IMR-90 (cell line): ENCODE measurements at regions not wholly inside any gene's neighbourhood (a gene's known extent, or its start where the extent isn't known, plus 50 kb on each side); places are given as distances from the start of the nearest gene placed in this dataset.

ENCODE experiments used
- ATAC-seq: fragments of 200-7000 bp; cut with Tn5 transposase; 2 replicates; pipeline ENCODE4 v1.9.1; 2020; ENCODE audit warnings: low read depth, mild to moderate bottlenecking, moderate library complexity
- BruUV-seq: library from RNA; stranded (reverse); fragments of 400-500 nt; replicated peaks from 2 replicates; lab custom pipeline; 2021; lab: Mats Ljungman, UMichigan
- CTCF ChIA-PET: fragments of 300-600 bp; formaldehyde crosslinking; extraction: SDS; loops from one replicate; lab custom pipeline; 2021; ENCODE audit warnings: antibody characterized with exemption; lab: Yijun Ruan, JAX
- POLR2A ChIA-PET: fragments of 300-600 bp; sonication (Branson Sonifier 250); formaldehyde crosslinking; loops from one replicate; lab custom pipeline; 2022; ENCODE audit warnings: antibody characterized with exemption; ENCODE audit not compliant: unreplicated experiment; lab: Charles Lee
- DNase-seq: peaks from one replicate; pipeline ENCODE4 v3.0.0; 2013
- H2AFZ ChIP-seq: replicated peaks from 2 replicates; pipeline ENCODE3; 2013; ENCODE audit warnings: low read length, mild to moderate bottlenecking; ENCODE audit not compliant: poor library complexity
- H2AK5ac ChIP-seq: 2 replicates; pipeline ENCODE4 v1.6.1; 2013; ENCODE audit warnings: low read depth, low read length, inconsistent platforms
- H2AK9ac ChIP-seq: replicated peaks from 2 replicates; pipeline ENCODE3; 2013; ENCODE audit warnings: mild to moderate bottlenecking, low read depth, low read length, moderate library complexity; ENCODE audit not compliant: poor library complexity
- H2BK120ac ChIP-seq: 2 replicates; pipeline ENCODE4 v1.6.1; 2013; ENCODE audit warnings: low read depth, low read length, inconsistent platforms
- H2BK15ac ChIP-seq: 3 replicates; pipeline ENCODE4 v1.6.1; 2013; ENCODE audit warnings: low read depth, low read length, inconsistent platforms
- H2BK20ac ChIP-seq: 2 replicates; pipeline ENCODE4 v1.6.1; 2013; ENCODE audit warnings: low read depth, mild to moderate bottlenecking, inconsistent platforms, low read length, moderate library complexity
- H2BK5ac ChIP-seq: 2 replicates; pipeline ENCODE4 v1.6.1; 2013; ENCODE audit warnings: mild to moderate bottlenecking, low read depth, low read length, inconsistent platforms; ENCODE audit not compliant: poor library complexity, severe bottlenecking
- H3K14ac ChIP-seq: replicated peaks from 2 replicates; pipeline ENCODE4 v1.6.1; 2013; ENCODE audit warnings: low read depth, low read length, inconsistent platforms
- H3K18ac ChIP-seq: 2 replicates; pipeline ENCODE4 v1.6.1; 2013; ENCODE audit warnings: low read depth, low read length, control low read depth
- H3K23ac ChIP-seq: 2 replicates; pipeline ENCODE4 v1.6.1; 2013; ENCODE audit warnings: low read depth, low read length, inconsistent platforms
- H3K27ac ChIP-seq: 2 replicates; pipeline ENCODE4 v1.5.1; 2013; ENCODE audit warnings: mild to moderate bottlenecking, control low read depth, low read length; ENCODE audit not compliant: insufficient read depth
- H3K27me3 ChIP-seq: 2 replicates; pipeline ENCODE4 v1.6.1; 2013; ENCODE audit warnings: low read length; ENCODE audit not compliant: control insufficient read depth, insufficient read depth
- H3K36me3 ChIP-seq: 2 replicates; pipeline ENCODE4 v1.6.1; 2013; ENCODE audit warnings: low read length, mixed read lengths; ENCODE audit not compliant: control insufficient read depth, insufficient read depth
- H3K4ac ChIP-seq: 2 replicates; pipeline ENCODE4 v1.6.1; 2013; ENCODE audit warnings: low read depth, low read length, inconsistent platforms
- H3K4me1 ChIP-seq: 2 replicates; pipeline ENCODE4 v1.6.1; 2013; ENCODE audit warnings: low read length, mixed read lengths; ENCODE audit not compliant: control insufficient read depth, insufficient read depth
- H3K4me2 ChIP-seq: 2 replicates; pipeline ENCODE4 v1.6.1; 2013; ENCODE audit warnings: low read depth, mild to moderate bottlenecking, control low read depth, low read length, moderate library complexity
- H3K4me3 ChIP-seq: 2 replicates; pipeline ENCODE4 v1.5.1; 2013; ENCODE audit warnings: low read depth, mild to moderate bottlenecking, control low read depth, low read length, moderate library complexity; ENCODE audit not compliant: insufficient read depth
- H3K56ac ChIP-seq: 2 replicates; pipeline ENCODE4 v1.6.1; 2013; ENCODE audit warnings: low read length, inconsistent platforms; ENCODE audit not compliant: insufficient read depth; ENCODE audit errors: extremely low read depth
- H3K79me1 ChIP-seq, 2 experiments: 2 replicates each; pipeline ENCODE4 v1.6.1; 2013; ENCODE audit warnings: low read length in 2 of 2, inconsistent platforms in 1 of 2, low read depth in 1 of 2
- H3K9ac ChIP-seq: 2 replicates; pipeline ENCODE4 v1.6.1; 2013; ENCODE audit warnings: low read depth, low read length, control low read depth
- H3K9me1 ChIP-seq: 2 replicates; pipeline ENCODE4 v1.6.1; 2013; ENCODE audit warnings: low read length, inconsistent platforms; ENCODE audit not compliant: insufficient read depth
- H3K9me3 ChIP-seq: 2 replicates; pipeline ENCODE4 v1.6.1; 2013; ENCODE audit warnings: low read length; ENCODE audit not compliant: control insufficient read depth, insufficient read depth
- H4K20me1 ChIP-seq: 2 replicates; pipeline ENCODE4 v1.6.1; 2013; ENCODE audit warnings: low read length, inconsistent platforms; ENCODE audit not compliant: insufficient read depth
- H4K5ac ChIP-seq: 2 replicates; pipeline ENCODE4 v1.6.1; 2013; ENCODE audit warnings: mild to moderate bottlenecking, low read depth, low read length, control low read depth
- H4K8ac ChIP-seq, 2 experiments: 2 replicates each; pipeline ENCODE4 v1.6.1; 2013; ENCODE audit warnings: low read depth in 2 of 2, low read length in 2 of 2, control low read depth in 1 of 2, inconsistent platforms in 1 of 2
- H4K91ac ChIP-seq: 2 replicates; pipeline ENCODE4 v1.6.1; 2013; ENCODE audit warnings: low read depth, low read length, inconsistent platforms; ENCODE audit not compliant: insufficient read depth
- BHLHE40 ChIP-seq: fragments of 150-350 bp; IDR thresholded peaks from 2 replicates; pipeline ENCODE4 v1.6.1; 2016; ENCODE audit warnings: mild to moderate bottlenecking, low read depth, low read length
- CEBPB ChIP-seq: IDR thresholded peaks from 2 replicates; pipeline ENCODE4 v1.6.1; 2012; ENCODE audit warnings: low read depth, low read length, improper control_type of control experiment
- CHD1 ChIP-seq: IDR thresholded peaks from 2 replicates; pipeline ENCODE4 v1.6.1; 2012; ENCODE audit warnings: low read depth, low read length, improper control_type of control experiment
- FOS ChIP-seq: fragments of 150-350 bp; IDR thresholded peaks from 2 replicates; pipeline ENCODE4 v1.6.1; 2016; ENCODE audit warnings: low read depth, low read length
- MAZ ChIP-seq: IDR thresholded peaks from 2 replicates; pipeline ENCODE4 v1.6.1; 2012; ENCODE audit warnings: low read depth, mild to moderate bottlenecking, low read length, improper control_type of control experiment, moderate library complexity, borderline replicate concordance
- NFE2L2 ChIP-seq: fragments of 150-350 bp; IDR thresholded peaks from 2 replicates; pipeline ENCODE4 v1.6.1; 2016; ENCODE audit warnings: low read depth, mild to moderate bottlenecking, low read length
- RAD21 ChIP-seq: IDR thresholded peaks from 2 replicates; pipeline ENCODE4 v1.6.1; 2012; ENCODE audit warnings: low read length, improper control_type of control experiment
- RCOR1 ChIP-seq: IDR thresholded peaks from 2 replicates; pipeline ENCODE4 v1.6.1; 2012; ENCODE audit warnings: mild to moderate bottlenecking, low read length, improper control_type of control experiment; ENCODE audit not compliant: insufficient replicate concordance
- RFX5 ChIP-seq: IDR thresholded peaks from 2 replicates; pipeline ENCODE4 v1.8.0; 2012; ENCODE audit warnings: low read depth, mild to moderate bottlenecking, low read length, moderate library complexity
- SMC3 ChIP-seq: fragments of 150-350 bp; IDR thresholded peaks from 2 replicates; pipeline ENCODE4 v1.6.1; 2016; ENCODE audit warnings: low read depth, mild to moderate bottlenecking, antibody characterized with exemption, low read length, moderate library complexity
- WGBS, 2 experiments: methylation state at CpG; one replicate each; pipeline versions ENCODE4 v1.1.5 to v1.1.7; 2013; ENCODE audit warnings: missing lambda C conversion rate in 2 of 2; ENCODE audit not compliant: insufficient read length in 1 of 2; ENCODE audit errors: extremely low coverage in 2 of 2; 5-methylcytosine and 5-hydroxymethylcytosine counted together
- dilution Hi-C: fragments of 300-500 bp; cut with HindIII; formaldehyde crosslinking; loops from one replicate; pipeline ENCODE4 v1.14.3; 2018; ENCODE audit warnings: low sequenced_read_pairs; ENCODE audit not compliant: unreplicated experiment
- in situ Hi-C: fragments of 300-500 bp; cut with MboI; formaldehyde crosslinking; loops from 3 replicates; pipeline ENCODE4 v1.14.3; 2019; ENCODE audit warnings: low sequenced_read_pairs, inconsistent platforms, mixed read lengths
- intact Hi-C: fragments of 100-400 bp; cut with micrococcal nuclease; formaldehyde crosslinking; loops from 2 replicates; pipeline ENCODE4 v1.10.0; 2022
- TF ChIP-seq, protein P1 (sequence below): fragments of 150-350 bp; IDR thresholded peaks from 2 replicates; pipeline ENCODE4 v1.6.1; 2017; ENCODE audit warnings: mild to moderate bottlenecking, antibody characterized with exemption, low read length, low read depth
- TF ChIP-seq, protein P2 (sequence below): conservative IDR thresholded peaks from 2 replicates; pipeline ENCODE4 v1.5.1; 2012; ENCODE audit warnings: mild to moderate bottlenecking, low read depth, low read length, improper control_type of control experiment
- TF ChIP-seq, protein P3 (sequence below): fragments of 150-350 bp; IDR thresholded peaks from 2 replicates; pipeline ENCODE4 v1.6.1; 2016; ENCODE audit warnings: low read depth, mild to moderate bottlenecking, low read length, moderate library complexity, borderline replicate concordance

DNA sequence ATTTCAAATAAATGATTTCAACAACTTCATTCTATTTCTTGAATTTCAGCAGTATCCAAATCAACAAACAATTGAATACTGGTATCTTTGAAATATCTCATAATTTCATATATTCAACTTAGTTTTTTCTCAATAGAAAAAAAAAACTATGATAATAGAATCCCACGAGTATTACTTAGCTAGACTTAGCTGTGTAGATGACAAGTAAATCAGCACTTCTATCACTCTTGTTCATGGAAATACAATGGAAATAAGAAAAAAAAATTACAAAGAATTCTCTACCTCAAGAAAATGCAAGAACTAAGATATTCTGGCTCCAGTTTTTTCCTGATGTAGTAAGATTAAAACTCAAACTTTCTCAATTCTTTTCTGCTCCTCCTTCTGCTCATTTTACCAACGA, 256.2 kb upstream of the KYNU start:
- Histone ChIP-seq H2BK120ac (no peak overlapping the region), H2BK15ac (no peak overlapping the region), H3K27ac (no peak overlapping the region), H3K36me3 (no peaks in the 10 kb centered on the region), H4K8ac (no peak overlapping the region), H2AK9ac (no peak overlapping the region), H3K9ac (no peak overlapping the region), H2AK5ac (no peak overlapping the region), H3K23ac (no peak overlapping the region), H2AFZ (no peak overlapping the region), H3K14ac (no peak overlapping the region), H3K4me1 (no peaks in the 10 kb centered on the region), H3K79me1 (no peaks in the 10 kb centered on the region), H2BK5ac (no peak overlapping the region), H3K4me2 (no peak overlapping the region), H3K27me3 (peaks cover 6% of the 10 kb centered on the region), H2BK20ac (no peak overlapping the region), H3K56ac (no peak overlapping the region), H3K18ac (no peak overlapping the region), H4K5ac (no peak overlapping the region), H3K9me1 (no peaks in the 10 kb centered on the region), H4K91ac (no peak overlapping the region), H3K4me3 (no peak overlapping the region), H4K20me1 (no peaks in the 10 kb centered on the region), H3K9me3 (no peaks in the 10 kb centered on the region), H3K4ac (no peak overlapping the region)
- intact Hi-C loops (no loop called here), dilution Hi-C loops (no loop called here), in situ Hi-C loops (no loop called here)
- BruUV-seq = no TSS peak
- DNase-seq = no peak
- WGBS, 2 experiments = no CpG with 5 or more reads among the region's 2 CpGs
- ChIA-PET CTCF (interaction anchor here (0.6 to 0.9 kb wide), 2 partner anchors 455 to 1815 kb away, joined by 3 read pairs; no protein-coding TSS in a partner anchor), POLR2A (no interaction called here)
- ATAC-seq = no peak
- no peak for TF ChIP-seq RAD21
- no peak for TF ChIP-seq FOS
- TF ChIP-seq, protein P1, sequence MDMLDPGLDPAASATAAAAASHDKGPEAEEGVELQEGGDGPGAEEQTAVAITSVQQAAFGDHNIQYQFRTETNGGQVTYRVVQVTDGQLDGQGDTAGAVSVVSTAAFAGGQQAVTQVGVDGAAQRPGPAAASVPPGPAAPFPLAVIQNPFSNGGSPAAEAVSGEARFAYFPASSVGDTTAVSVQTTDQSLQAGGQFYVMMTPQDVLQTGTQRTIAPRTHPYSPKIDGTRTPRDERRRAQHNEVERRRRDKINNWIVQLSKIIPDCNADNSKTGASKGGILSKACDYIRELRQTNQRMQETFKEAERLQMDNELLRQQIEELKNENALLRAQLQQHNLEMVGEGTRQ = no peak
- no peak for TF ChIP-seq RFX5
- no peak for TF ChIP-seq CHD1
- TF ChIP-seq SMC3 = no peak
- no peak for TF ChIP-seq RCOR1
- TF ChIP-seq BHLHE40 = no peak
- no peak for TF ChIP-seq MAZ
- TF ChIP-seq NFE2L2 = no peak
- TF ChIP-seq, protein P2, sequence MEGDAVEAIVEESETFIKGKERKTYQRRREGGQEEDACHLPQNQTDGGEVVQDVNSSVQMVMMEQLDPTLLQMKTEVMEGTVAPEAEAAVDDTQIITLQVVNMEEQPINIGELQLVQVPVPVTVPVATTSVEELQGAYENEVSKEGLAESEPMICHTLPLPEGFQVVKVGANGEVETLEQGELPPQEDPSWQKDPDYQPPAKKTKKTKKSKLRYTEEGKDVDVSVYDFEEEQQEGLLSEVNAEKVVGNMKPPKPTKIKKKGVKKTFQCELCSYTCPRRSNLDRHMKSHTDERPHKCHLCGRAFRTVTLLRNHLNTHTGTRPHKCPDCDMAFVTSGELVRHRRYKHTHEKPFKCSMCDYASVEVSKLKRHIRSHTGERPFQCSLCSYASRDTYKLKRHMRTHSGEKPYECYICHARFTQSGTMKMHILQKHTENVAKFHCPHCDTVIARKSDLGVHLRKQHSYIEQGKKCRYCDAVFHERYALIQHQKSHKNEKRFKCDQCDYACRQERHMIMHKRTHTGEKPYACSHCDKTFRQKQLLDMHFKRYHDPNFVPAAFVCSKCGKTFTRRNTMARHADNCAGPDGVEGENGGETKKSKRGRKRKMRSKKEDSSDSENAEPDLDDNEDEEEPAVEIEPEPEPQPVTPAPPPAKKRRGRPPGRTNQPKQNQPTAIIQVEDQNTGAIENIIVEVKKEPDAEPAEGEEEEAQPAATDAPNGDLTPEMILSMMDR = no peak
- TF ChIP-seq, protein P3, sequence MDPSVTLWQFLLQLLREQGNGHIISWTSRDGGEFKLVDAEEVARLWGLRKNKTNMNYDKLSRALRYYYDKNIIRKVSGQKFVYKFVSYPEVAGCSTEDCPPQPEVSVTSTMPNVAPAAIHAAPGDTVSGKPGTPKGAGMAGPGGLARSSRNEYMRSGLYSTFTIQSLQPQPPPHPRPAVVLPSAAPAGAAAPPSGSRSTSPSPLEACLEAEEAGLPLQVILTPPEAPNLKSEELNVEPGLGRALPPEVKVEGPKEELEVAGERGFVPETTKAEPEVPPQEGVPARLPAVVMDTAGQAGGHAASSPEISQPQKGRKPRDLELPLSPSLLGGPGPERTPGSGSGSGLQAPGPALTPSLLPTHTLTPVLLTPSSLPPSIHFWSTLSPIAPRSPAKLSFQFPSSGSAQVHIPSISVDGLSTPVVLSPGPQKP = no peak
- TF ChIP-seq CEBPB = no peak
